MG63 (cell line): ENCODE measurements at regions not wholly inside any gene's neighbourhood (a gene's known extent, or its start where the extent isn't known, plus 50 kb on each side); places are given as distances from the start of the nearest gene placed in this dataset.

ENCODE experiments used
- DNase-seq: peaks from one replicate; pipeline ENCODE4 v3.0.0-alpha.2; 2020
- H3K27me3 ChIP-seq: fragments of 250-450 bp; sonication (Bioruptor Pico); 2 replicates; pipeline ENCODE4 v1.5.1; 2020; ENCODE audit warnings: mild to moderate bottlenecking, moderate library complexity
- H3K36me3 ChIP-seq: fragments of 250-450 bp; sonication (Bioruptor Pico); 2 replicates; pipeline ENCODE4 v1.5.1; 2020; ENCODE audit warnings: mild to moderate bottlenecking, moderate library complexity
- H3K4me3 ChIP-seq: fragments of 250-450 bp; sonication (Bioruptor Pico); 2 replicates; pipeline ENCODE4 v1.5.1; 2020; ENCODE audit warnings: mild to moderate bottlenecking, moderate library complexity
- H3K9me3 ChIP-seq: fragments of 250-450 bp; sonication (Bioruptor Pico); 2 replicates; pipeline ENCODE4 v1.5.1; 2020; ENCODE audit warnings: mild to moderate bottlenecking, moderate library complexity

GRCh38 chrX:76228499-76228898 lies 55.6 kb downstream of the PBDC1 start:
- Histone ChIP-seq H3K9me3 (no peaks in the 10 kb centered on the region), H3K27me3 (no peaks in the 10 kb centered on the region), H3K4me3 (no peak overlapping the region), H3K36me3 (no peaks in the 10 kb centered on the region)
- DNase-seq = no peak

GRCh38 chrX:76248901-76249300 lies 76.0 kb downstream of the PBDC1 start:
- H3K9me3 ChIP-seq = no peaks in the 10 kb centered on the region
- H3K27me3 ChIP-seq = no peaks in the 10 kb centered on the region
- DNase-seq = no peak

GRCh38 chrX:76253432-76253831 lies 80.6 kb downstream of the PBDC1 start:
- Histone ChIP-seq H3K9me3 (no peaks in the 10 kb centered on the region), H3K4me3 (no peak overlapping the region), H3K27me3 (no peaks in the 10 kb centered on the region), H3K36me3 (no peaks in the 10 kb centered on the region)
- DNase-seq = peak; percentile 3

More at GRCh38 chrX:76248901-76249300, 76.0 kb downstream of the PBDC1 start:
- H3K4me3 ChIP-seq = no peak overlapping the region
- H3K36me3 ChIP-seq = no peaks in the 10 kb centered on the region

GRCh38 chrX:76279007-76279406 lies 106.1 kb downstream of the PBDC1 start:
- no peaks in the 10 kb centered on the region for H3K27me3 ChIP-seq
- peak; percentile 7 for DNase-seq

More at GRCh38 chrX:76279007-76279406, 106.1 kb downstream of the PBDC1 start:
- Histone ChIP-seq H3K36me3 (no peaks in the 10 kb centered on the region), H3K4me3 (no peak overlapping the region), H3K9me3 (no peaks in the 10 kb centered on the region)
